B cell (primary cell): ENCODE measurements at regions not wholly inside any gene's neighbourhood (a gene's known extent, or its start where the extent isn't known, plus 50 kb on each side); places are given as distances from the start of the nearest gene placed in this dataset.

Source experiments
- ATAC-seq: fragments of 200-7000 bp; cut with Tn5 transposase; one replicate; pipeline ENCODE4 v1.10.0; 2021; ENCODE audit warnings: low read depth, mild to moderate bottlenecking, moderate number of reproducible peaks, moderate library complexity
- CTCF ChIA-PET: fragments of 350-600 bp; sonication (Branson Sonifier 250); formaldehyde crosslinking; loops from one replicate; lab custom pipeline; 2021; ENCODE audit warnings: antibody characterized with exemption, inconsistent platforms; lab: Charles Lee
- POLR2A ChIA-PET: fragments of 350-600 bp; sonication (Branson Sonifier 250); formaldehyde crosslinking; loops from one replicate; lab custom pipeline; 2021; ENCODE audit warnings: antibody characterized with exemption; lab: Charles Lee
- DNase-seq: peaks from one replicate; pipeline ENCODE4 v3.0.0; 2013
- H2AFZ ChIP-seq: 2 replicates; pipeline ENCODE4 v1.6.1; 2012; ENCODE audit warnings: mild to moderate bottlenecking, low read depth, low read length; ENCODE audit not compliant: insufficient read depth, poor library complexity, severe bottlenecking
- H3K27ac ChIP-seq, 2 donors: 1 replicate in 1 of 2; 2 replicates in 1 of 2; pipeline ENCODE4 v1.5.1; 2012 to 2013; ENCODE audit warnings: low read length in 2 of 2, mild to moderate bottlenecking in 2 of 2, moderate library complexity in 1 of 2
- H3K27me3 ChIP-seq, 4 experiments: fragments of 200-600 bp in 1 of 4; sonication (generic) in 1 of 4; replicated peaks in 1 of 4; 1 replicate in 2 of 4; 2 replicates in 2 of 4; pipeline versions ENCODE4 v1.6.1 to v1.7.0; 2013 to 2016; ENCODE audit warnings: low read length in 3 of 4, mild to moderate bottlenecking in 2 of 4, mixed read lengths in 1 of 4, moderate library complexity in 1 of 4; ENCODE audit not compliant: insufficient read depth in 4 of 4, control insufficient read depth in 3 of 4; ENCODE audit errors: control extremely low read depth in 1 of 4
- H3K36me3 ChIP-seq, 2 experiments: replicated peaks in 1 of 2; 1 replicate in 1 of 2; 2 replicates in 1 of 2; pipeline versions ENCODE4 v1.6.1 to v1.7.1; 2013; ENCODE audit warnings: low read length in 1 of 2; ENCODE audit not compliant: insufficient read depth in 2 of 2, control insufficient read depth in 1 of 2; ENCODE audit errors: control extremely low read depth in 1 of 2, extremely low read depth in 1 of 2
- H3K4me1 ChIP-seq, 2 donors: fragments of 200-600 bp in 1 of 2; sonication (generic) in 1 of 2; 1 replicate in 1 of 2; 2 replicates in 1 of 2; pipeline versions ENCODE4 v1.5.1 to v1.6.1; 2013 to 2017; ENCODE audit warnings: low read length in 2 of 2; ENCODE audit not compliant: control insufficient read depth in 2 of 2, insufficient read depth in 2 of 2
- H3K4me2 ChIP-seq: replicated peaks from 2 replicates; pipeline ENCODE3; 2012; ENCODE audit warnings: mild to moderate bottlenecking, low read depth, low read length; ENCODE audit not compliant: poor library complexity, severe bottlenecking
- H3K4me3 ChIP-seq, 5 experiments: fragments of 200-600 bp in 1 of 5; sonication (generic) in 1 of 5; 1 replicate in 3 of 5; 2 replicates in 2 of 5; pipeline versions ENCODE4 v1.5.1 to v1.7.0; 2011 to 2016; ENCODE audit warnings: low read length in 4 of 5, mild to moderate bottlenecking in 4 of 5, low read depth in 2 of 5, control low read depth in 1 of 5, moderate library complexity in 1 of 5; ENCODE audit not compliant: insufficient read depth in 1 of 5; ENCODE audit errors: control extremely low read depth in 1 of 5, extremely low read depth in 1 of 5
- H3K79me2 ChIP-seq: fragments of 200-600 bp; sonication (generic); one replicate; pipeline ENCODE4 v1.6.0; 2016; ENCODE audit warnings: low read length; ENCODE audit not compliant: control insufficient read depth, insufficient read depth
- H3K9ac ChIP-seq: fragments of 200-600 bp; sonication (generic); 2 replicates; pipeline ENCODE4 v1.6.1; 2017; ENCODE audit warnings: mild to moderate bottlenecking, low read length, moderate library complexity
- H3K9me3 ChIP-seq, 3 donors: one replicate each; pipeline versions ENCODE4 v1.6.1 to v1.7.1; 2013; ENCODE audit warnings: low read length in 2 of 3; ENCODE audit not compliant: control insufficient read depth in 2 of 3, insufficient read depth in 1 of 3; ENCODE audit errors: control extremely low read depth in 1 of 3
- H4K20me1 ChIP-seq: 2 replicates; pipeline ENCODE4 v1.6.0; 2012; ENCODE audit warnings: mild to moderate bottlenecking, low read length; ENCODE audit not compliant: insufficient read depth, control insufficient read depth, poor library complexity, severe bottlenecking
- H3K27ac Mint-ChIP-seq: one replicate; pipeline ENCODE4 v1.8.0; 2021; ENCODE audit warnings: mixed read lengths
- H3K27me3 Mint-ChIP-seq: one replicate; pipeline ENCODE4 v1.8.0; 2021; ENCODE audit warnings: mixed read lengths
- H3K4me1 Mint-ChIP-seq: one replicate; pipeline ENCODE4 v1.8.0; 2021; ENCODE audit warnings: mixed read lengths
- H3K4me3 Mint-ChIP-seq: one replicate; pipeline ENCODE4 v1.8.0; 2021; ENCODE audit warnings: mixed read lengths
- H3K9me3 Mint-ChIP-seq: one replicate; pipeline ENCODE4 v1.8.0; 2022; ENCODE audit warnings: mixed read lengths; ENCODE audit not compliant: insufficient read depth
- CTCF ChIP-seq: fragments of 200-600 bp; IDR thresholded peaks from one replicate; pipeline ENCODE4 v1.8.0; 2022; ENCODE audit warnings: antibody characterized with exemption, mild to moderate bottlenecking
- EZH2 ChIP-seq: IDR thresholded peaks from 2 replicates; pipeline ENCODE4 v1.6.1; 2012; ENCODE audit warnings: borderline replicate concordance, low read depth, mild to moderate bottlenecking, moderate library complexity, low read length; ENCODE audit not compliant: insufficient read depth, poor library complexity, severe bottlenecking
- WGBS: methylation state at CpG from one replicate; pipeline ENCODE4 v1.1.5; 2013; ENCODE audit warnings: missing lambda C conversion rate; ENCODE audit not compliant: insufficient coverage; 5-methylcytosine and 5-hydroxymethylcytosine counted together
- intact Hi-C: fragments of 100-400 bp; cut with micrococcal nuclease; formaldehyde crosslinking; loops from one replicate; pipeline ENCODE4 v1.10.0; 2022

GRCh38 chr10:128998101-128998805, 468.8 kb upstream of the MGMT start:
- Histone ChIP-seq H3K4me1 (no peaks in the 10 kb centered on the region), H2AFZ (no peak overlapping the region), H3K9ac (no peak overlapping the region), H3K36me3 (no peaks in the 10 kb centered on the region), H3K4me2 (no peak overlapping the region), H3K27ac (no peak overlapping the region), H3K79me2 (no peaks in the 10 kb centered on the region), H3K4me3 (no peak overlapping the region), H3K9me3 (peaks cover 0 to 9% (median 0%) of the 10 kb centered on the region in 3 donors), H4K20me1 (no peaks in the 10 kb centered on the region), H3K27me3 (no peaks in the 10 kb centered on the region)
- ChIA-PET POLR2A (no interaction called here), CTCF (no interaction called here)
- no peak for DNase-seq
- TF ChIP-seq CTCF, result no peak
- no peak for TF ChIP-seq EZH2
- no peak for ATAC-seq
- intact Hi-C loops, result no loop called here
- H3K9me3 Mint-ChIP-seq, result no peaks in the 10 kb centered on the region
- no peak overlapping the region for H3K4me3 Mint-ChIP-seq
- no peak overlapping the region for H3K27ac Mint-ChIP-seq
- H3K4me1 Mint-ChIP-seq, result no peaks in the 10 kb centered on the region
- H3K27me3 Mint-ChIP-seq, result no peaks in the 10 kb centered on the region
- WGBS, result 98% methylated on average over 5 of the region's 10 CpGs

GRCh38 chr10:129004398-129004797, 462.6 kb upstream of the MGMT start:
- Mint-ChIP-seq H3K4me3 (no peak overlapping the region), H3K27ac (no peak overlapping the region), H3K27me3 (no peaks in the 10 kb centered on the region), H3K9me3 (no peaks in the 10 kb centered on the region), H3K4me1 (no peaks in the 10 kb centered on the region)
- Histone ChIP-seq H3K27me3 (no peaks in the 10 kb centered on the region), H3K4me2 (no peak overlapping the region), H4K20me1 (no peaks in the 10 kb centered on the region), H3K79me2 (no peaks in the 10 kb centered on the region), H3K36me3 (no peaks in the 10 kb centered on the region), H2AFZ (no peak overlapping the region), H3K4me1 (no peaks in the 10 kb centered on the region), H3K9me3 (peaks cover 0 to 4% (median 0%) of the 10 kb centered on the region in 3 donors), H3K27ac (no peak overlapping the region), H3K4me3 (no peak overlapping the region), H3K9ac (no peak overlapping the region)
- WGBS, result 91% methylated on average over 9 of the region's 9 CpGs
- no peak for ATAC-seq
- CTCF ChIA-PET, result no interaction called here
- TF ChIP-seq EZH2 (no peak), CTCF (no peak)
- DNase-seq, result no peak
- POLR2A ChIA-PET, result no interaction called here
- intact Hi-C loops, result no loop called here
